SK-N-SH (cell line): ENCODE measurements at regions not wholly inside any gene's neighbourhood (a gene's known extent, or its start where the extent isn't known, plus 50 kb on each side); places are given as distances from the start of the nearest gene placed in this dataset.

ENCODE experiments used
- CHD2 ChIP-seq: fragments of 150-350 bp; IDR thresholded peaks from 2 replicates; pipeline ENCODE4 v1.6.1; 2018; ENCODE audit warnings: low read length; ENCODE audit not compliant: partially characterized antibody
- POLR2AphosphoS5 ChIP-seq: IDR thresholded peaks from 2 replicates; pipeline ENCODE4 v1.6.1; 2012; ENCODE audit warnings: low read depth, low read length
- YY1 ChIP-seq: IDR thresholded peaks from 2 replicates; pipeline ENCODE4 v1.4.0; 2012; ENCODE audit warnings: low read depth, mild to moderate bottlenecking
- TF ChIP-seq, protein P1 (sequence below): fragments of 200-600 bp; sonication (generic); IDR thresholded peaks from 2 replicates; pipeline ENCODE4 v1.6.1; 2017; ENCODE audit warnings: antibody characterized with exemption, mild to moderate bottlenecking, moderate library complexity

- TF ChIP-seq, protein P1, sequence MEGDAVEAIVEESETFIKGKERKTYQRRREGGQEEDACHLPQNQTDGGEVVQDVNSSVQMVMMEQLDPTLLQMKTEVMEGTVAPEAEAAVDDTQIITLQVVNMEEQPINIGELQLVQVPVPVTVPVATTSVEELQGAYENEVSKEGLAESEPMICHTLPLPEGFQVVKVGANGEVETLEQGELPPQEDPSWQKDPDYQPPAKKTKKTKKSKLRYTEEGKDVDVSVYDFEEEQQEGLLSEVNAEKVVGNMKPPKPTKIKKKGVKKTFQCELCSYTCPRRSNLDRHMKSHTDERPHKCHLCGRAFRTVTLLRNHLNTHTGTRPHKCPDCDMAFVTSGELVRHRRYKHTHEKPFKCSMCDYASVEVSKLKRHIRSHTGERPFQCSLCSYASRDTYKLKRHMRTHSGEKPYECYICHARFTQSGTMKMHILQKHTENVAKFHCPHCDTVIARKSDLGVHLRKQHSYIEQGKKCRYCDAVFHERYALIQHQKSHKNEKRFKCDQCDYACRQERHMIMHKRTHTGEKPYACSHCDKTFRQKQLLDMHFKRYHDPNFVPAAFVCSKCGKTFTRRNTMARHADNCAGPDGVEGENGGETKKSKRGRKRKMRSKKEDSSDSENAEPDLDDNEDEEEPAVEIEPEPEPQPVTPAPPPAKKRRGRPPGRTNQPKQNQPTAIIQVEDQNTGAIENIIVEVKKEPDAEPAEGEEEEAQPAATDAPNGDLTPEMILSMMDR: no peak
- TF ChIP-seq CHD2: no peak
- no peak for TF ChIP-seq POLR2AphosphoS5
- TF ChIP-seq YY1: no peak
Measured at GRCh38 chr10:123506455-123506854, 159.7 kb upstream of the GPR26 start.
